Stimulated activated CD8-positive, alpha-beta memory T cell treated with anti-CD3 and anti-CD28 coated beads, Interleukin-2, amount 100 ng/mL, for 1 hour (primary cell): ENCODE measurements at regions not wholly inside any gene's neighbourhood (a gene's known extent, or its start where the extent isn't known, plus 50 kb on each side); places are given as distances from the start of the nearest gene placed in this dataset.

ENCODE experiments used
- DNase-seq, 2 donors: peaks; one replicate each; pipeline ENCODE4 v3.0.0-alpha.2; 2020; ENCODE audit warnings: low read depth in 2 of 2

DNA sequence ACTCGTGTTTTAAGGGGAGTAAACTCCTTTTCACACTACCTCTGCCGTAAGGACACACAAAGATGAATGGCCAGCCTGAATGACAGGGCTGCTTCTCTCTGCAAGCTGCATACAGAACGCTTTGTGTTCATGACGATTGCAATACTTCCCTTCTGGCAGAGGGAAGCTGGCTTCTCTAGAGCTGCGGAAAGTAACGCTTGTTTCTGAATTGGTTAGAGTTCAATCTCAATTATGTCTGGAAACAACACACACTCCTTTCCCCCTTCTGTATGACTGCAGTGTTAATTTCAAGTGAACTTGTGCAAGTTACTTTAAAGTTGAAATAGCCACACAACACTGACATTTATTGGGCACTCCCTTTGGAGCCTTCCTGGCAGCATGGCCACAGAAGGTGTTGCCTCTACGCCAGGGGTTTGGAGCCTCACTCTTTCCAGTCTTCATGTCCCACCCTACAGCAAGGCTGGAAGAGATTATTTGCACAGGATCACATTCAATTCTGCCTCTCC is 242.6 kb downstream of the NDFIP2 start:
- DNase-seq, result no peak

DNA sequence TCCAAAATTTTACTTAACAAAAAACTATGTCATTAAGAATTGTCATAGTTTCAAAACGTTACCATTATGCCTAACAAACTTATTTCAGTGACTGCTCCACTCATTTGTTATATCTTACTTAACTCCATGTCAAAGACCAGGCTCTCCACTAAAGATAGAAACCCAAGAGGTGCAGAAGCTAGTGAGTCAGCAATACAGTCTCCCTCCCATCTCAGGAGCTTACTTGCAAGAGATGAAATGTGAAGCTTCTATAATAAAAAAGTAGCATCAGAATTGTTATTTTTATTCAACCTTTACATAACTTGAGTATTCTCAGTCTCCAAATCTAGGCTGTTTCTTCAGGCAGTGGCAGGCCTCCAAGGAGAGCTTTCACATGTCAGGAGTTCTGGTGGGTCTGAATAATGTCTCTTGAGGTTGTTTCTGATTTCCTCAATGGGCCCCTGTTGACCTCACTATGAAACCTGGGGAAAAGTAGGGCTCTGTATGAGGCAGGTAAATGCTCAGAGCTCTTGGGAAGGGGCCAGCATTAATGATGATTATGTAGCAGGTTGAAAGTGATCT is 242.0 kb downstream of the NDFIP2 start:
- DNase-seq, result no peak

DNA sequence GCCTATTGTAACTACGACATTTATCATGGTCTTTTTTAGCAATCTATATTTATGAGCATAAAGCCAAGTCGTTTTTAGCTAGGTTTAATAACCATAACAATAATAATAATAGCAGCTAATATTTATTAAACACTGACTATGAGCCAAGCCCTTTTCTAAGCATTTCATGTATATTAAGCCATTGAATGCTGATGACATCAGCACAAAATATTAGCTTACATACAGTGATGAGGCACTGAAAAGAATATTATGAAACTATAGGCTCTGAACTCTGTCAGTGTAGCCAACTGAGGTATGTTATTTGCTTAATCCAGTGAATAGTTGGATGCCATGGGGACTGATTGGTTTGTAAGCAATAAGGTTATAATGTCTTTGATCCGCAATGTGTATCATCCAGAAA is 235.2 kb downstream of the NDFIP2 start:
- no peak for DNase-seq

DNA sequence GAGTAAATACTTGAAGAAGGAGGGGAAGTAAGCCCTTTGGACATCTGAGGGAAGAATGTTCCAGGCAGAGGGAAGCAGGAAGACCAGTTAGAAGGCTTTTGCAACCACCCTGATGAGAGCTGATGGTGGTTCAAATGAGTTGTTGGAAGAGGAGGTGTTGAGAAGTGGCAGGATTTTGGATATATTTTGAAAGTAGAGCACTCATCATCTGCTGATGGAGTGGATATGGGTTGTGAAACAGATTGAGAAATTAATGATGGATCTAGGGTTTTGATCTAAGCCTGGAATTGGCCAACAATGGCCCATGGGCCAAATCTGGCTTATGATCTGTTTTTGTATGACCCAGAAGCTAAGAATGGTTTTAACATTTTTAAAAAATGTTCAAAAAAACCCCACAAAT is 230.7 kb downstream of the NDFIP2 start:
- no peak for DNase-seq

DNA sequence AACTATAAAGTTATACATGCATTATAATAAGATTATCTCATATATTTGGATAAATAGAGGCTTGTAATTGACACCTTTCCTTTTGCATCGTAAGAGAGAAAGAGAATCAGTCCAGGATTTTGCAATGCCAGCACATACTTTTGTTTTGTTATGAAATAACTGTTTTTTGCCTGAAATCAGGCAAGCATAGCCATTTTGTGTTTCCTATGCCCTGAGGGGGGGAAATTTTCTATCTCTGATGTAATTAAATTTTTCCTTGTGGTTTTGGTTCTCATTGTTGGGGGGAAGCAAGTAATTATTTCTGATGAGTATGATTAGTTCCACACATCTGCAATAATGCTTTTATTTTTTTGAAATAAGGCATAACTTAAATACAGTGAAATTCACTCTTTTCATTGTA is 229.4 kb downstream of the NDFIP2 start:
- no peak for DNase-seq

DNA sequence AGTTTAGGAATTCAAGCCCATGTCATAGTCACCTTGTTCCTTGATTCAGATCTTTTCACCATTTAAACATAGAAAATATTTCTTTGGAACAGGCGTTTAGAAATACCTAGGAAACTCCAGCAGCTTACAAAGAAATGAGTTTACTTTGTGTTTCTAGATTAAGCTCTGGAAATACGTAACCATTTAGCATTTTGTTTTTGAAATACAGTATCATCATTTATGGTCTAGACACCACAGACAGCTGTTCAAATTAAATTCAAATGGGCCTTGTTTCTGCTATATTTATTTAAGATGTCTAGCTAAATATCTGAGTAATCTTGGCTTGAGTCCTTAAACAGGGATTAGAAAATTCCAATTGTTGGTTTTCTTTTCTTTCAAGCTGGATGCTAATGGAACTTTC is 228.5 kb downstream of the NDFIP2 start:
- no peak for DNase-seq

DNA sequence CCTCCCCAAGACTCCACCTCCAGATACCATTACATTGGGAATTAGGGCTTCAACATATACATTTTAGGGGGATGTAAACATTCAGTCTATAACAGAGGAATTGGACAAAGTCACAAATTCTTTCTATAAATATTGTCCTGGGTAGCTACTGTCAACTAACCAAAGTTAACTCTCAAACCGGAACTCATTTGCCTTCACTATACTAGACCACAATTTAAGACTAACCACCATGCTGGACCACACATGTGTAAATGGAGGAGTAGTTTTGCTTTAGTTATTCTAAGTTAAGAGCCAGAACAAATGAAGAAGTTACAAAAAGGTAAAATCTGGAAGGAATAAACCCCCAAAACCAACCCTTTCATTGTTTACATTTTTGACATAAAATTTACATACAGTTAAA is 222.8 kb downstream of the NDFIP2 start:
- DNase-seq, result no peak

DNA sequence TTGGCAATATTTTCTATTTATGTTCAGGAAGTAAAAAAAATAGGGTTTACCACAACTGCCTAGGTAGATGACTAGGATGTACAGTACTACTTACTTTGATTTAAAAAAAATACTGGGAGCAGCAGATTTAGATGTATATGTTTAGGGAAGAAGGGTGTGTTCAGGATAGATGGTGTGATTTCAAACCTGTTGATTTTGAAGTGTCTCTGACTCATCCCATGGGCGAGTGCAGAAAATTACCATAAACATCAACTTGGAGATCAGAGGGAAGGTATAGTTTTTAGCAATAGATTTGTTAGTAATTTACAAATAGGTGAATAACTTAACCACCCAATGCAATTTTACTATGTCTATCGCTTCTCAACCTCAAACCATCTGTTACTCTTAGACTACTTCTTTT is 214.8 kb downstream of the NDFIP2 start:
- no peak for DNase-seq

DNA sequence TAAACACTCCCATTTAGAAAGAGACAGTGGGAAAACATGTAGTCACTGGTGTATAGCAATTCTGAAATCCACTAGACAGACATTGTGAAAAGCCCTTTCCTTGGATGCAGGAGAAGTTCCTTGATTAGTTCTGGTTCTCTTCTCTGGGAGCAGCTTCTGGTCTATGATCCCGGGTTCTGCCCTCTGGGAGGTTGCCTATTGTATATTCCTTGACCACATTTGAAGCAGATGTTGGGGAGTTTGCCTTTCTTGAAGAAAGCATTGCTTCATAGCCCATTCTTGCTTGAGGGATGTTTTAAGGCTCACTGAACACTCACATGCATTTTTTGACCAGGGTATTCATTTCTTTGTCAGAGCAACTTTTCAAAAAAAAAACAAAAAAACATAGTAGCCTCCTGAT is 211.9 kb downstream of the NDFIP2 start:
- DNase-seq, result no peak

DNA sequence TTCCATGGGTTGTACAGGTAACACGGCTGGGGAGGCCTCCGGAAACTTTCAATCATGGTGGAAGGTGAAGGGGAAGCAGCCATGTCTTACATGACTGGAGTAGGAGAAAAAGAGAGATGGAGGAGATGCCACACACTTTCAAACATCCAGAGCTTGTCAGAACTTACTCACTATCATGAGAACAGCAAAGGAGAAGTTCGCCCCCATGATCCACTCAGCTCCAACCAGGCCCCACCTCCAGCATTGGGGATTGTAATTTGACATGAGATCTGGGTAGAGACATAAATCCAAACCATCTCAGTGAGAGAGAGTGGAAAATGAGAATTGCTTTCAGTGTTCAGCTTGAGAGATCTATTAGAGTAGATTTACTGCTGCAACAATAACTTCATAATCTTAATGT is 210.9 kb downstream of the NDFIP2 start:
- no peak for DNase-seq

DNA sequence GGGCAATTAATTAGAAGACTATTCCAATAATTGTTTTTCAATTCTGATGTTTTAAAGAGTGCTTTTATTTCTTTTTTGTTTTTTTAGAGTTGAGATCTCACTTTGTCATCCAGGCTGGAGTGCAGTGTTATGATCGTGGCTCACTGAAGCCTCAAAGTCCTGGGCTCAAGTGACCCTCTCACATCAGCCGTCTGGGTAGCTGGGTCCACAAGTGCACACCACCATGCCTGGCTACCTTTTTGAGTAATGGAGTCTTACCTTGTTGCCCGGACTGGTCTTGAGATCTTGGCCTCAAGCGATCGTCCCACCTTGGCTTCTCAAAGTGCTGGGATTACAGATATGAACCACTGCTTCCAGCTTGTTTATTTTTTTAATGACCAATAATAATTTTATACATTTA is 207.8 kb downstream of the NDFIP2 start:
- no peak for DNase-seq

DNA sequence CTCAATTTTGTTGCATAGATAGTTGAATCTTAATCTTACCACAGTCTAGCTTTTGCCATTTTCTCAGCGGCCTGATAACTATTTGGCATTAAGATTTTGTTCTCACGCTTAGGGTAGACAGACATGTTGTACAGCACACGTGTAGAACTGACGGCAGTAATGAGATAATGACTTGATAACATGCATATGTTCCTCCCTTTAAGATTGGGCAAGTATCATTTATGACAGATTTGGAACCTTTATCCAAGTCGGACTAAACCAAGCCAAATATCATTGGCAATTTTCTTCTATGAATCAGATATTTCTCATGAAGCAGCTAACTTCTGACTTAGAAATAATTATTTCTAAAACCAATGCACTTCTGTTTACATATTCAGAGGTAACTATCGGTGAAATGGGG is 205.5 kb downstream of the NDFIP2 start:
- DNase-seq, result no peak

DNA sequence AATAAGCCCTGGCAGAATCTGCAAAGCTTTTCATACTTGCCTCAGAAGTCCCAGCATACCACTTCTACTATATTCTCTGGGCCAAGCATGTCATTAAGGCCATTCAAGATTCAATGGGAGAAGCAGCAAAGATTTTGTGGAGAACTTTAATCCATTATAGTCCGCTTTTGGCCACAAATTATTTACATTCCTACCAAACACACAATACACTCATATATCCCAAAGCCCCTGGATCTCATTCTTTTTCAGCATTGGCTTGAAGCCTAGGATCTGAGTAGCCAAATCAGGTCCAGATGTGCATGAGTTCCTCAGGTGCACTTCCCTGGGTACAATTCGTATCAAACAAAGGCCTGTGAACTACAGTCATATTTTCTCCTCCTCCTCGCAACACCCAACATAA is 203.4 kb downstream of the NDFIP2 start:
- DNase-seq, result no peak

DNA sequence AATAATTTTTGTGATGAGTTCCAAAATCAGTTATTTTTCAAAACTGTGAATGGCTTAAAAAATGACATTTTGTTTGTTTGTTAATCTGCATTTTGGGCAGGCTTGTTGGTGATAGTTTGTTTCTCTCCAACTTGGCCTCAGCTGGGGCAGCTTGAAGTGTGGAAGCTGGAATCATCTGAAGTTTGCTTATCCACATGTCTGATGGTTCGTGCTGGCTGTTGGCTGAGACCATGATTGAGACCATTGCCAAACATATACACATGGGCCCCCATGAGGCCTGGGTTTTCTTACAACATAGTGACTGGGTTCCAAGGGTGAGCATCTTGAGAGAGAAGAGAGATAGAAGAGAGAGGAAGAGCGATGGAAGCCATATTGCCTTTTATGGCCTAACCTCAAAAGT is 201.2 kb downstream of the NDFIP2 start:
- no peak for DNase-seq

DNA sequence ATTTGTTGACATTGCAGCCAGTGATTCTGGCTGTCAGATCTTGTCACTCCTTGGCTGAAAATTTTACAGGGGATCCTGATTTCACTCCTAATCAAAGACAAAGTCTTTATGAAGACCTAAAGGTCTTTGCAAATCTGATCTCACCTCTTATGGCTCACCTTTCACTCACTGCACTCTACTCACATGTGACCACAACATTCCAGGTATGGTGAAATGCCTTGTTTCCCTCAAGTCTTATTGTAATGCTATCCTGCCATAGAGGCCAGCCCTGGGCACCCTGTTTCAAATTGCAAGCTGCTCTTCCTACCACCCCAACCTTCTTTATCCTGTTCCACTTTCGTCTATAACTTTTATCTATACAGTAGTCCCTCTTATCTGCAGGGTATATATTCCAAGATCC is 200.1 kb downstream of the NDFIP2 start:
- DNase-seq, result no peak

DNA sequence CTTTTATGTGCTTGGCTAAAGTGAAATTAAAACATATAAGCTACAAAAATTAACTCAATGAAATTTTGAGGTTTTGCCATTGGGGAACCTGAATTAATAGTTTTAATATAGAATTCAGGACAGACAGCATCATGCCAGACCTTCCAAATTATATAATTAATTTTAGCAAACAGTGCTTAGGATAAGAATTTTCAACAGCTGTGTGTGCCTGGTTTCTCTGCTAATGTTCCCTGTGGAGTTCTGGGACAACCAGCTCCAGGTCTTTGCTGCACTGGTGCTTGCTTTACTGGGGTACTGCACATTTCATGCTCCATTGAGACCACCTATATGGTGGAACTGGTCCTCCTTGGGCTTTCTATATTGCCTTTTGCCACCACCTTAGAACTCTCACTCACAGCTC is 199.5 kb downstream of the NDFIP2 start:
- no peak for DNase-seq

DNA sequence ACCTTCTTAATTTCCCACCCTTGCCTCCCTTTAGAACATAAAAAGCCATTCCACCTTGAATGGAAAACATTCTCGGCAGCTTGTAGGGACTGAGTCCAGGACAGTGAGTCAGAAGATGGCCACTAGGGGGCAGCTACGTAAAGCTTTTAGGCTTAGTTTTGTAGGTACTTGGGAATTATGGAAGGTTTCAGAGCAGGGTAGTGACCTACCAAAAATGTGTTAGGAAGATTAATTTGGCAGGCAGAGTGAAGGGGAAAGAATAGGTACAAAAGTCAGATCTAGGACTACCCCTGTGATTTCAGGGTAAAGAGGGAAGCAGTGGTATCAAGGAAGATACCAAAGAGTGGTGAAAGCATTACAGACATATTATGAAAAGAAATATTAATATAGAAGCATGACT is 198.4 kb downstream of the NDFIP2 start:
- DNase-seq, result peak in 1 of 2 donors; percentile 4

DNA sequence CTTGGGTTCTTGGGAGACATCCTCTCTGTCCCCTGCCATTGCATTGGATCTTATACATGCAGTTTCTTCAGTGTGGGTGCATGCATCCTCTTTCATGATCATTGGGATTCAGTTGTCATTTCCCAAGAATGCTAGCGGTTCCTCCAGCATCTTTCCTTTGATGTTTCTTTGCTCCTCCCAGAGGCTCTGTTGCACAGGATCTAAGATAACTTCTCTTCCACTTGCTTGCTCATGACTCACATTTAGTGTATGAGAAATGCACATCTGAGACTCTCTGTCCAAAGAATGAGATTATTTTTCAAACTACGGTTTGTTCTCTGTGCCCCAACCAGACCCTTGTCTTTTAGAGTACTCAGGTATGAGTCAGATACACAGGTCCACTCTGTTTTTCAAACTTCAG is 197.1 kb downstream of the NDFIP2 start:
- DNase-seq, result no peak

DNA sequence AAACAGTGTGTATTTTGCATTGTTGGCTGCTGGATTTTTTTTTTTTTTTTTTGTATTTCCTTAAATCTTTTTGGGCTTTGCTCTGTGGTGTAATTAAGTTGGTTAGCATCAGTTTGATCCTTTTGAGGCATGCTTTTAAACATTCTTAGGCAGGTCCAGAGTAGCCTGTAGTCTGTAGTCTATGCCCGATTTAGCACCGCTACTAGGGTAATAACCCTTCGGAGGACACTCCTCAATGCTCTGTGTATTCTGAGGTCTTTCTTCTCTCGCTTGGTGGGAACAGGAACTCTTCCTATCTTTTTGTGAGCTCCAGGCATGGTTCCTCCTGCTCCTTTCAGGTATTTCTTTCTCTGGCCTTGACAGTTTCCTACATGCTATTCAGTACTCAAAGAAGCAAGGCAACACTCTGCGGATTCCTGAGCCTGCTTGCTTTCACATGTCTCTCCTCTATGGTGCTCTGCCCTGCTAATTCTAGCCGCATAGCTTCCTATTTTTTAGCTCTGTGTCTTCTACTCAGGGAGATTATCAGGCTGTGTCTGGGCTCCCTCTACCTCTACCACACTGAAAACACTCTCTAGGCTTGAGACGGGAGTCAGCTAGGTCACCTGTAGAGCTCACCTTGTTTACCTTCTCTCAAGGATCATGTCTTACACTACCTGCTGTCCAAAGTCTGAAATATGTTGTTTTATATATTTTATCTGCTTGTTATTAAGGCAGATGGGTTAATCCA is 195.1 kb downstream of the NDFIP2 start:
- DNase-seq, result no peak

DNA sequence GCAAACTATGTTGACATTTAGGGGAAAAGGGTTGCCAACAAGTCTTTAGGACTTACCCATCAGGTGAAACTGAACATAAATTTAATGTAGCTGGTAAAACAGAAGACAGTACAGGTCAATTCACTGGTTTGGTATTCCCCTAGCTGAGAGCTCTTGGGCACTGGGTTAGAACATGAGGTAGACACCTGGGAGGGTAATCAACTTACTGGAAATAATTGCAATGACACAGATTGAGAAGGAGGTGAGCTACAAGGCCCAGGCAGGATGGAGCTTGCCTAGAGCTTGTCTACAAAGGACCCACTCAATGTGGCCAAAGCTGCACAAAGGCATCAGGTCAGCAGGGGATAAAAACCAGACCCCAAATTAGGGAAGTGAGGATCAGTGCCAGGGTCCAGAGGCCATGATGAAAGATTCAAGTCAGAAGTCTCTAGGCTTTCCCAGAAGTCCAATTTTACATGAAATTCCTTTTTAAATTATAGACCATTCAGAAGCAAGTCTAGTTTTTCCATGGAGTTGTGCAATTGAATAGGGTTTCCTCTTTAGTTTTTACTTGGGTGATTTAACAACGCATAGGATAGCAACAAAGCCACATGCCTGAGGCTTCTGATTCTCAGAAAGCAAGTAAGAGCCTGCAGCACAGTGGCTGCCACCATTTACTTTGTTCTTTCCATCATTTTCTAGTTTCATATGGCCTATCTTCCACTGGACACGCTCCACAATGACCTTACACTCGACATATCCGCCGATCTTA is 194.0 kb downstream of the NDFIP2 start:
- DNase-seq, result no peak

DNA sequence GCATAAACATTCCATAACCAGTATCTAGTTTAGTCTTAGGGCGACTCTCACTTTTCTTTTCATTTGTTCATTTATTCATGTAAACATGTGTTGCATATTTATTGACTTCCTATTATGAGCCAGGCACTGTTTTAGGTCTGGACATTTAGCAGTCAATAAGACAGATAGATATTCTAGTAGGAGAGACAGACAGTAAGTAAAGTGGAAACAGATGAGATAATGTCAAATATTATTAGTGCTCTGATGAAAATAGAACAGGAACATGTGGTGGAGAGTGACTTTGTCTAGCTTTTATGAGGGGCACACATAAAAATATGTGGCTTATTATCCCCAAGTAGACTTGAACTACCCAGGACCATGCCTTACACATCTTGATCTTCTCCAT is 193.0 kb downstream of the NDFIP2 start:
- DNase-seq, result no peak

DNA sequence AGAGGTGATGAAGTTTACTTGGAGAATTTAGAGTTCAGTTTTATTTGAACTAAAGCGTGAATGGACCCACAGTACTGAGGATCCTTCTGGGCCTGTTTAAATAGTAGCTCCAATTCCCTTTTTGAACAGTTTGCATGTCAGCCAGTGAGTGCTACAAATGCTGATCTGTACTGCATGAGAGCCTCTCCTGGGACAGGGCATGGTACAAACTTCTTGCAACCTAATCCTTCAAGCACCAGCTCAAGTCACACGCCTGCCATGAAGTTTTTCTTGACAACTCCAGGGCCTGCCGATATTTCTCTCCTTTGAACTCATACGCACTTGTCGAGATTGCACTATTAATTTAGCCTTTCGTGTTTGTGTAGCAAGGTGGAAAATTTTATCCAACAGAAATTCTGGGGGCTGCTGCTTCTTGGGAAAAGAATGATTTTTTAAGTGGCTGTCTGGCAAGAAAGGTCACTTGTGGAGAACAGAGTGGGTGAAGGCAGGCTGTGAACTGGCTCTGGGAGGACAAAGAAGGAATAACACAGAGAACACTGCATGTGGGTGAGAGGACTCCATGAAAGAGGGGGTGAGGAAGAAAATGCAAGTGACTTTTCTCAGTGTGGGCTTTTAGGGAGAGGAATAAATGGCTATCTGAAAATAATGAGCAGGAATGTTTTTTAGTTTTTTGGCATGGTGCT is 192.5 kb downstream of the NDFIP2 start:
- no peak for DNase-seq

DNA sequence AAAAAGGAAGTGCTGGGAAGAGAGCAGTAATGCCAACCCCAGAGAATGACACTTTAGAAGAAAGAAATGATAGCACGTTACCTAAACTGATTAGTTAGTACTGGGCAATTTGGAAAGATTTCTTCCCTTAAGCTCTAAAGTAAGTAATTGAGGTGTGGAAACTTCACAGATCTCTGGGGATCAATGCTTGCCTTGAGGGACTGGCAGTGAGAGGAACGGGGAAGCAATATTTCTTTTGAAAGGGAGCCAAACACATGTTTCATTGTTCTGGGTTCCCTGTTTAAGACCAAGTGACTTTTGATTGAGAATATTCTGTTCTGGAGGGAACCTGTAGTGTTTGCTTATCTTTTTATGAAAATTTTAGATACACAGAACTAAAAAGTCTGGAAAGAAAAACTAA is 190.5 kb downstream of the NDFIP2 start:
- no peak for DNase-seq
